ENCODE measurements at regions not wholly inside any gene's neighbourhood (a gene's known extent, or its start where the extent isn't known, plus 50 kb on each side); places are given as distances from the start of the nearest gene placed in this dataset.
A peak's percentile ranks its signal among the peaks of the same experiment; 100 is the strongest.

DNA sequence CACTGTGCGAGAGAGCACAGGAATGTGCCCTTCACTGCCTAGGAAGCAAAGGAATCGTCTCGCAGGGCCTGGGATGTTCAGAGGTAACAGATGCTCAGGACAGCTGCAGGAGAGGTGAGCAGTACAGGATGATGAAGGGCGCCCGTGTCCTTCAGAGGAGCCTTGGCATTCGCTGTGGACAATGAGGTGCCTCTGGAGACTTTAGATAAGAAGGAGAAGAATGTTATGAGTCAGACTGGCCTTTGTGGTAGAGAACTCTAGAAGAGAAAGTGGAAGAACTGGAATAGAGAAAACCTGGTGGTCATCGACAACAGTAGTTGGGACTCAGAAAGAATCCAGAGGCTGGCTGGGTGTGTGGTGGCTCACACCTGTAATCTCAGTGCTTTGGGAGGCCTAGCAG, 64.4 kb upstream of the LEP start:
- Mint-ChIP-seq H3K9me3 (ENCODE audit: unreplicated experiment) (peaks cover 3% of the 10 kb centered on the region), H3K4me3 (ENCODE audit: unreplicated experiment) (no peak overlapping the region), H3K36me3 (ENCODE audit: unreplicated experiment) (peaks cover 6% of the 10 kb centered on the region), H3K4me1 (ENCODE audit: low read depth, unreplicated experiment) (peaks cover 27% of the 10 kb centered on the region), H3K27ac (ENCODE audit: unreplicated experiment) (no peak overlapping the region), H3K27me3 (ENCODE audit: unreplicated experiment) (peaks cover 5% of the 10 kb centered on the region)
- DNase-seq, result no peak
- no peak for TF ChIP-seq CTCF (IDR thresholded peaks at IDR 0.05; ENCODE audit: partially characterized antibody, unreplicated experiment)

GRCh38 chr7:128177768-128178550, 63.1 kb upstream of the LEP start:
- TF ChIP-seq CTCF (IDR thresholded peaks at IDR 0.05; ENCODE audit: partially characterized antibody, unreplicated experiment), result no peak
- peaks cover 25% of the 10 kb centered on the region for H3K4me1 Mint-ChIP-seq (ENCODE audit: low read depth, unreplicated experiment)
- H3K27me3 Mint-ChIP-seq (ENCODE audit: unreplicated experiment), result peaks cover 5% of the 10 kb centered on the region
- peaks cover 3% of the 10 kb centered on the region for H3K9me3 Mint-ChIP-seq (ENCODE audit: unreplicated experiment)
- no peak for DNase-seq
- H3K4me3 Mint-ChIP-seq (ENCODE audit: unreplicated experiment), result no peak overlapping the region
- H3K36me3 Mint-ChIP-seq (ENCODE audit: unreplicated experiment), result peaks cover 6% of the 10 kb centered on the region
- peak overlapping the region; percentile 24 for H3K27ac Mint-ChIP-seq (ENCODE audit: unreplicated experiment)

- TF ChIP-seq CTCF (IDR thresholded peaks at IDR 0.05; ENCODE audit: partially characterized antibody, unreplicated experiment), result no peak
- Mint-ChIP-seq H3K4me3 (ENCODE audit: unreplicated experiment) (no peak overlapping the region), H3K4me1 (ENCODE audit: low read depth, unreplicated experiment) (peaks cover 25% of the 10 kb centered on the region), H3K27me3 (ENCODE audit: unreplicated experiment) (peaks cover 5% of the 10 kb centered on the region), H3K9me3 (ENCODE audit: unreplicated experiment) (peaks cover 3% of the 10 kb centered on the region), H3K36me3 (ENCODE audit: unreplicated experiment) (peaks cover 6% of the 10 kb centered on the region), H3K27ac (ENCODE audit: unreplicated experiment) (no peak overlapping the region)
- no peak for DNase-seq
Observed at GRCh38 chr7:128178611-128179010, 62.5 kb upstream of the LEP start.

DNA sequence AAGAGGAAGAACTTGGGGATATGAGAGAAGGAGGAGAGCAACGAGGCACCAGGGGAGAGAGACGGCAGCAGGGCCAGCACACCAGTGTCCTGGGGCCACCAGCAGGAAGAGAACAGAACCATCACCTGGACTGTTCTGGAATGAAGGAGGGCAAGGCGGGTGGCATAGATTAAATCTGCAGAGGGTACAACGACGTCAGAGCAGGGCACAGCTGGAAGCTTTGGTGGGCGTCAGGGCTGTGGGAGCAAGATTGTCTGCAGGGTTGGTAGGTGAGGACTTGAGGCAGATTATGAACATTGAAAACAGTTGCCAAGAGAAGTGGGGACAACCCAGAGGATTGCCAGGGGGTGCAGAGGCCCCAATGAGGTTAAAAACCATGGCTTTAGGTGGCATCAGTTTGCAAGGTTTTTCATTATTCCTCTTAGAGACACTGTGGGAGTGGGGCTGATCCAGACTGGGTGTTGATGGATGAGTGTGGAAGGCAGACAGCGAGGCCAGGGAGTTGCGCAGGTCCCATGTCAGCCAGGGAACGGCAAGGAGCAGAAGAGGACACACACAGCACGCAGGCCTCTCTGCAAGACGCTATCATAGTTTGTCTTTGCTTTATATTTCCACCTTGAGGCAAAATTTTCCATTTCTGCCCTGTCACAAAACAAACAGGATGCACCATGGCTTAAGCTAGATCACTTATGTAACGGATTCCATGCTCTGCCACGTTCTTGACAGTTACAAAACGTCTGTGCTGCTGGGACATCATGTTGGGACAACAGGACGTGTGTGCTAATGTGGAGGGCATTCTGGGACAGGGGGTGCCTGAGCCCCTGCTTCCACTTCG, 52.5 kb upstream of the LEP start:
- Mint-ChIP-seq H3K4me1 (ENCODE audit: low read depth, unreplicated experiment) (no peaks in the 10 kb centered on the region), H3K9me3 (ENCODE audit: unreplicated experiment) (peaks cover 2% of the 10 kb centered on the region), H3K27ac (ENCODE audit: unreplicated experiment) (no peak overlapping the region), H3K4me3 (ENCODE audit: unreplicated experiment) (no peak overlapping the region), H3K36me3 (ENCODE audit: unreplicated experiment) (peaks cover 21% of the 10 kb centered on the region), H3K27me3 (ENCODE audit: unreplicated experiment) (peaks cover 5% of the 10 kb centered on the region)
- no peak for DNase-seq
- TF ChIP-seq CTCF (IDR thresholded peaks at IDR 0.05; ENCODE audit: partially characterized antibody, unreplicated experiment), result no peak
